ENCODE measurements at regions not wholly inside any gene's neighbourhood (a gene's known extent, or its start where the extent isn't known, plus 50 kb on each side); places are given as distances from the start of the nearest gene placed in this dataset.

GRCh38 chr4:59058543-59058942 is 1948.4 kb upstream of the IGFBP7 start:
- TF ChIP-seq CTCF (IDR thresholded peaks at IDR 0.05) (no peak), POLR2A (IDR thresholded peaks at IDR 0.05) (no peak)

Data from Peyer's patch (tissue), 4 donors.